ENCODE measurements at regions not wholly inside any gene's neighbourhood (a gene's known extent, or its start where the extent isn't known, plus 50 kb on each side); places are given as distances from the start of the nearest gene placed in this dataset.
"Not testable (repeated sequence)": the region's sequence is repeated elsewhere in the genome, so short reads cannot be mapped to it uniquely, and the experiment has no call there.

DNA sequence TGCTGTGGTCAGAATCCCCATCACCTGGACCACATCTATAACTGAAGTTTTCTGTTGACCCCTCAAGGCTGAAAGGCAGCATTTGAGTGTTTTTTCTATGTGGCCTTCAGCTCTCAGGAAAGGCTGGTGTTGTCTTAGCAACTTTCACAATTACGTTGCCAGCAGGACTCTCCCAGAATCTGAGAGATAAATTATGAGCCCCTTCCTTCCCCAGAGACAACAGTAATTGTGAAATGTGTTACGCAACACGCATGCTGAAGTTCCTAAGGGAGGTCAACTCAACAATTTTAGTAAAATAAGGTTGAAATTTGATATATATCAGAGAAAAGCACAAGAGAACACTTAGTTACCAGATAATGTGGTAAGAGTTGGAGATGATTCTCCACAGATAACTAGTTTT lies 216.5 kb upstream of the SLC8A1 start:
- intact Hi-C loops (cut with micrococcal nuclease; ENCODE audit: unreplicated experiment) (no loop called here), in situ Hi-C loops (cut with MboI) (no loop called here)
- WGBS (ENCODE audit: insufficient coverage, insufficient replicate concordance, low lambda C conversion rate, missing lambda C conversion rate): 54% methylated on average over 3 of the region's 3 CpGs
- H3K27ac ChIP-seq (ENCODE audit: control insufficient read depth, insufficient read depth): no peak overlapping the region
- no peaks in the 10 kb centered on the region for H3K36me3 ChIP-seq (ENCODE audit: control insufficient read depth in 2 of 2, insufficient read depth in 2 of 2, low read length in 1 of 2)
- ATAC-seq (no peak), FAIRE-seq (no peak), DNase-seq (ENCODE audit: low read depth, low spot score) (no peak)
- ChIA-PET CTCF (no interaction called here), SMC1A (ENCODE audit: uncharacterized antibody, unreplicated experiment) (no interaction called here), RAD21 (ENCODE audit: unreplicated experiment) (no interaction called here), POLR2A (no interaction called here)
- H3K4me3 ChIP-seq: no peak overlapping the region
- H4K20me1 ChIP-seq (ENCODE audit: control insufficient read depth, insufficient read depth): no peaks in the 10 kb centered on the region
- H3K27me3 ChIP-seq (replicated peaks in 1 of 2; ENCODE audit: control insufficient read depth in 2 of 2, insufficient read depth in 2 of 2, low read length in 1 of 2): no peaks in the 10 kb centered on the region
- no peaks in the 10 kb centered on the region for H3K9me3 ChIP-seq (replicated peaks; ENCODE audit: control insufficient read depth, insufficient read depth, low read length)
- no peaks in the 10 kb centered on the region for H3K4me1 ChIP-seq (ENCODE audit: control insufficient read depth, insufficient read depth, low read length)
- no peak overlapping the region for H3K4me2 ChIP-seq (ENCODE audit: control insufficient read depth, insufficient read depth)
- no peaks in the 10 kb centered on the region for H3K79me2 ChIP-seq (ENCODE audit: control insufficient read depth, insufficient read depth, low read length)
- no peak overlapping the region for H3K9ac ChIP-seq (ENCODE audit: control insufficient read depth, insufficient read depth, low read length)
- TF ChIP-seq CBX3 (IDR thresholded peaks at IDR 0.05; ENCODE audit: borderline replicate concordance, low read depth) (no peak), HDAC6 (IDR thresholded peaks at IDR 0.05; ENCODE audit: unreplicated experiment) (no peak), SKIL (IDR thresholded peaks at IDR 0.05; ENCODE audit: low read depth, poor library complexity, severe bottlenecking) (no peak)
- TF ChIP-seq, protein P1, sequence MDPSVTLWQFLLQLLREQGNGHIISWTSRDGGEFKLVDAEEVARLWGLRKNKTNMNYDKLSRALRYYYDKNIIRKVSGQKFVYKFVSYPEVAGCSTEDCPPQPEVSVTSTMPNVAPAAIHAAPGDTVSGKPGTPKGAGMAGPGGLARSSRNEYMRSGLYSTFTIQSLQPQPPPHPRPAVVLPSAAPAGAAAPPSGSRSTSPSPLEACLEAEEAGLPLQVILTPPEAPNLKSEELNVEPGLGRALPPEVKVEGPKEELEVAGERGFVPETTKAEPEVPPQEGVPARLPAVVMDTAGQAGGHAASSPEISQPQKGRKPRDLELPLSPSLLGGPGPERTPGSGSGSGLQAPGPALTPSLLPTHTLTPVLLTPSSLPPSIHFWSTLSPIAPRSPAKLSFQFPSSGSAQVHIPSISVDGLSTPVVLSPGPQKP (IDR thresholded peaks at IDR 0.05; ENCODE audit: low read depth, low read length): no peak
- no peak overlapping the region for H2AFZ ChIP-seq (ENCODE audit: control insufficient read depth, low read depth, low read length)
- no TSS peak for BruUV-seq (replicated peaks)

DNA sequence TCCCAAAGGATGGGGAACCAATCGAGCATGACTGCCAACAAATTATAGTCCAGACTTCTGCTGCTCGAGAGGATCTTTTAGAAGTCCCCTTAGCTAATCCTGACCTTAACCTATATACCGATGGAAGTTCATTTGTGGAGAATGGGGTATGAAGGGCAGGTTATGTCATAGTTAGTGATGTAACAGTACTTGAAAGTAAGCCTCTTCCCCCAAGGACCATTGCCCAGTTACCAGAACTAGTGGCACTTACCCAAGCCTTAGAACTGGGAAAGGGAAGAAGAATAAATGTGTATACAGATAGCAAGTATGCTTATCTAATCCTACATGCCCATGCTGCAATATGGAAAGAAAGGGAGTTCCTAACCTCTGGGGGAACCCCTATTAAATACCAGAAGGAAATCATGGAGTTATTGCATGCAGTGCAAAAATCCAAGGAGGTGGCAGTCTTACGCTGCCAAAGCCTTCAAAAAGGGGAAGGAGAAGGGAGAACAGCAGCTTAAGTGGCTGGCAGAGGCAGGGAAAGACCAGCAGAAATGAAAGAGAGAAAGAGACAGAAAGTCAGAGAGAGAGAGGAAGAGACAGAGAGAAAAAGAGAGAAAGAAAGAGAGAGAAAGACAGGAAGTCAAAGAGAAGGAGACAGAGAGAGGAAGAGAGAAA lies 224.4 kb upstream of the SLC8A1 start:
- H3K9me3 ChIP-seq (replicated peaks; ENCODE audit: control insufficient read depth, insufficient read depth, low read length); H3K36me3 ChIP-seq (ENCODE audit: control insufficient read depth in 2 of 2, insufficient read depth in 2 of 2, low read length in 1 of 2); BruUV-seq (replicated peaks); in situ Hi-C loops (cut with MboI); H3K27ac ChIP-seq (ENCODE audit: control insufficient read depth, insufficient read depth); H3K4me3 ChIP-seq; CTCF ChIA-PET; RAD21 ChIA-PET (ENCODE audit: unreplicated experiment); H3K9ac ChIP-seq (ENCODE audit: control insufficient read depth, insufficient read depth, low read length); H3K4me1 ChIP-seq (ENCODE audit: control insufficient read depth, insufficient read depth, low read length); H3K27me3 ChIP-seq (replicated peaks in 1 of 2; ENCODE audit: control insufficient read depth in 2 of 2, insufficient read depth in 2 of 2, low read length in 1 of 2); FAIRE-seq; H4K20me1 ChIP-seq (ENCODE audit: control insufficient read depth, insufficient read depth); H3K4me2 ChIP-seq (ENCODE audit: control insufficient read depth, insufficient read depth); POLR2A ChIA-PET; H3K79me2 ChIP-seq (ENCODE audit: control insufficient read depth, insufficient read depth, low read length); SMC1A ChIA-PET (ENCODE audit: uncharacterized antibody, unreplicated experiment); H2AFZ ChIP-seq (ENCODE audit: control insufficient read depth, low read depth, low read length); ATAC-seq; DNase-seq (ENCODE audit: low read depth, low spot score); intact Hi-C loops (cut with micrococcal nuclease; ENCODE audit: unreplicated experiment): not testable (repeated sequence)
- 19% methylated on average over 4 of the region's 4 CpGs for WGBS (ENCODE audit: insufficient coverage, insufficient replicate concordance, low lambda C conversion rate, missing lambda C conversion rate)

Measured in GM12878 (cell line).